ENCODE measurements at regions not wholly inside any gene's neighbourhood (a gene's known extent, or its start where the extent isn't known, plus 50 kb on each side); places are given as distances from the start of the nearest gene placed in this dataset.
"Not testable (repeated sequence)": the region's sequence is repeated elsewhere in the genome, so short reads cannot be mapped to it uniquely, and the experiment has no call there.

DNA sequence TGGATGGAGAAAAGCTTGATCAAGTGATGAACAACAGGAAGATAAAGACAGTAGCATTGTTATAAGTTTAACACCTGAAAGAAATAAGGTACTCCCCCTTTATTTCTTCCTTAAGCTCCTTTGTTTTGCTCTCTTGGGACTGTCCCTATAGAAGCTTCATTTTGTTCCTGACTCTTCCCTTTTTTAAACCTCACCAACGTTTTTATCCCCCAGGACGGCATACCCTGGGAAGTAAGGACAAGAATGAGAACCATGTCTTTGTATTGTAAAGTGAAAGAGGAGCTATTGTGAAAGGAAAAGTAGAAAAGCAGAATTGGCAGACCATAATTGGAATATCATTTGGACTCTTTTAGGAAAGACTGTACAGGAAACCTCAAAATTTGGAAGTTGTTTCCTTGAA is 1368.6 kb upstream of the C9orf72 start:
- no peak for DNase-seq

DNA sequence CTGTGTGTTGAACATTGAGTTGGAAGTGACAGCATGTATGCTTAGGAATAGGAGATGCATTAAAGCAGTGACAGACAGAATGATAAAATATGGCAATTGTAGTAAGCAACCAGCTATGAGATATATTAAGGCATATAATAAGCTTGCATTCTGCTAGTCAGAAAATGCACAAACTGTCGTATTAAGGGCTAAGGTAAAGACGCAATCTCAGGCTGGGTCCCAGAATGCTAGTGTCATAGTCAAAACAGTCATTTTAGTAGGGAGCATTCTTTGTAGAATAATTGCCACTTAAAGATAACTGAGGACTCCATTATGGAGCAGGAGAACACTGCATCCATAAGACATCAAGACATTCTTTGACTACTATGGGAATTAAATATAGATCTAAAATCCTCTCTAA is 1369.7 kb upstream of the C9orf72 start:
- DNase-seq = no peak

DNA sequence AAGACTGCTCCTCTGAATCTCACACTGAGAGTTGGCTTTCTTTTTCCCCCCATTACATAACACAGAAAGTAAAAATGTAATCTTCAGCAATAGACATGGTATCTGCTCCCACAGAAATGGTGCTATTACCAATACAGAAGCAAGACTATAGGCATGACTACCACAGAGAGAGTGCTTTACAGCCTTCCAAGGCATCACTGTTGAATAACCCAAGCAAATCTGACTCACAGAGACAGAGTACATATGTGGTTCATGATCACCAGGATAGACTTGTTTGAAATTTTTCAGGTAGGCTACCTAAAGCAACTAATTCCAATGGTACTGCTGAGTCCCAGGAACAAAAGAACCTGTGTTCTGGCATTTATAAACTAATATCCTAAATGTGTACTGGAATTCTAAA is 1373.4 kb upstream of the C9orf72 start:
- no peak for DNase-seq

DNA sequence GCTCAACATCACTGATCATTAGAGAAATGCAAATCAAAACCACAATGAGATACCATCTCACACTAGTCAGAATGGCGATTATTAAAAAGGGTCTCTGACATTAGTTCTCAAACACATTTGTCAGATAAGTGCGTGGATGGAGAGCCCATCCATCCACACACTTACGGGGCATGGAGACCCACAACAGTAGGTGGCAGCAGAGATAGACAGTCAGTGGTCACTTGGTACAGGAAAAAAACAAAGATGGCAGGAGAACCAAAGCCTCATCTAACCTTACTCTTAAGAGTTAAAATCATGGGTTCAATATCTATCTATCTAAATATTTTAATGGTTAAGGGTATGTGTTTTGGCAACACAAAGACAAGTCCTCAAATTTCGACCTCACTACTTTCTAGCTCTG is 1378.7 kb upstream of the C9orf72 start:
- DNase-seq = no peak

DNA sequence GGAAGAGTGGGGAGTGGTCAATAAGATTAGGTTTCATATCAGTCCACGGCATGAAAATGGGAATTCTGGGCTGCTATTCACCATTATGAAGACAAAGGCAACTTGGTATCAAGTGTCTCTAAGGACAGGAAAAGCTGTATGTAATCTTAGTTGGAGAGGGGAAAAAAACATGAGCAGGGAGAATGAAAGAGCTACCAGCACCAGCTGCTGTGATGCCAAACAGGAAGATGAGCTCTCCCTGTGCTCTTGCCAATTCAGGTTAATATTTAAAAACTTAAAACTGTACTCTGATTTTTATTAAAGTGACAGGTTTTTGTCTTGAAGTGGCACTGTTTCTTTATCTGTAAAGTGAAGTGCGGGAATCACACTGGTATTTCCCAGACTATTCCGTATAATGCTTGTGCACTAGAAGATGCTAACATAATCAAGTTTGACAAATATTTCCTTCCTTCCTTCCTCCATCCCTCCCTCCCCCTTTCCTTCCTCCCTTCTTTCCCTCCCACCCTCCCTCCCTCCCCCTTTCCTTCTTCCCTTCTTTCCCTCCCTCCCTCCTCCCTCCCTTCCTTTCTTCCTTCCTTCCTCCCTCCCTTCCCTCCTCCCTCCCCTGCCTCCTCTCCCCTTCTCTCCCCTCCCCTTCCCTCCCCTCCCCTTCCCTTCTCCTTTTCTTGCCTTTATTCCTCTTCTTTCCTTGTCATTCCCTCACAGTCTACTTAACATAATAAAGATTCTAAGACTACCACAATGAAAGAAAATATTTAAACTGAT is 1383.0 kb upstream of the C9orf72 start:
- peak; percentile 7 for DNase-seq

DNA sequence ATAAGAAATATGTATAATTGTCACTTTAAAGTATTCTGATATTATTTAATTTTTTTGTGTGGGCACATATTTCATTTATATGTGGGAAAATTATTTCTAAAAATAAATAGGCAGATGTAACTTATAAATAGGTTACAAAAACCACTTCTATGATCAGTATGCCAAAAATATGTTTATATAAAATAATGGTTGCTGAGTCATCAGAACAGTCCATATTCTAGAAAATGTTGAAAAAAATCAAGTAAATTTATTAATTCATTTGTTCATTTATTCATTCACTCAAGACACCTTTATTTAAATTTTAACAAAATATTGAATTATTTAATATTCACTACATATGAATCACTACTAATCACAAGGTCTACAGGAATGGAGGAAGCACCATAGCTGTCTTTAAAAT is 1387.3 kb upstream of the C9orf72 start:
- DNase-seq = no peak

DNA sequence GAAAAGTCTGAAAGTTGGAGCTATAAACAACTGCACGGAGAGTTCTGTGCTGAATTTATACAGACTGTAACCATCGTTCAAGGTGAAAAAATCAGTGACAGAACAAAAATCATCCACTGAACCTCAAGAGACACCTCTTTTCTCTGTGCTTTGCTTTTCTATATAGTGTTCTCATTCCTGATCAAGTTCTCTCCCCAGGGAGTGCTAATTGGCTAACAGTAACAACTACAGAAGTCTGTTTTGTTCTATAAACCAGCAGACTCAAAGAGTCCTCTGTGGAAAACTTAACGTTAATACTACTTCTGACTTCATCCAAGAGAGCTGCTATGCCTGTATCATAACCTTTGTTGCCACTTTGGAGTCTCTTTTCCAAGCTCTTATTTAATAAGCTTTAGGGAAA is 1388.3 kb upstream of the C9orf72 start:
- DNase-seq = no peak

DNA sequence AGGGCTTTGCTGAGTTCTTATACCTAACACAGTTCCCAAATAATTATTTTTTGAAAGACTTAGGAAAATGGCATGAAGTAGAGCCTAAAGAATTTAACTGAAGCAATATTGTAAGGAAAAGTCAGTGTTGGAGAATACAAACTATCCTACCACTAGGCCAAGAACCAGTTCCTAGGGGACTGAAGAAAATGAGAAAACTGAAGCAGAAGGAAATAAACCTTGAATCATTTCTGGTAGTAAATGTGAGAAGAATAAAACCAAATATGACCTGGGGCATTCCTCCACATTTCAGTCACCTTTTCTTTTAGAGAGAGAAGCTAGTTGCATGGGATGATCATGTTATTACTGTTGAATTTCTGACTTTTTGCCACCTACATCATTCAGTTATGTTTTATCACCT is 1393.9 kb upstream of the C9orf72 start:
- no peak for DNase-seq

DNA sequence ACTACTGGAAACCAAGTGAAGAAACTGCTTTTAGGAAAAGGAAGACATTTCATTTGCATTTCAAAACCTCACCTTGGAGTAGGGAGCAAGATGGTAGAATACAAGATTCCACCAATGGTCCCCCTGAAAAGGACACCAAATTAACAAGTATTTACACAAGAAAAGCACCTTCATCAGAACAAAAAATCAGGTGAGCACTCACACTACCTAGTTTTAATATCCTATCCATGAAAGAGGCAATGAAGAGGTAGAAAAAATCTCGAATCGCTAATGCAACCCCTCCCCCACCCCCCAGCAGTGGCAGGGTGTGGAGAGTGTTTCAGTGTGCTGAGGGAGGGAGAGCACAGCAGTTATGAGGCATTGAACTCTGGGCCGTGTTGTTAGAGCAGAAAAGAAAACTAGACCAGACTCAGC is 1397.0 kb upstream of the C9orf72 start:
- DNase-seq = no peak

DNA sequence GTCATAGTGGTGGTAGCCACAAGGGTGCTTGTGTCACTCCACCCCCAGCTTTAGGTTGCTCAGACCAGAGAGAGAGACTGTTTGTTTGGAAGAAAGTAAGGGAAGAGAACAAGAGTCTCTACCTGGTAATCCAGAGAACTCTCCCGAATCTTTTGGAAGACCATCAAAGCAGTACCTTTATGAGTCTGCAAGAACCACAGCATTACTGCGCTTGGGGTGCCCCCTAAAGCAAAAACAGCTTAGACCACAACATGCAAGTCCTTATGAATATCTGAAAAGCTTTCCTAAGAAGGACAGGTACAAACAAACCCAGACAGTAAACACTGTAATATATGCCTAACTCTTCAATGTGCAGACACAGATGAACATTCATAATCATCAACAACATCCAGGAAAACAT is 1398.6 kb upstream of the C9orf72 start:
- DNase-seq = no peak

DNA sequence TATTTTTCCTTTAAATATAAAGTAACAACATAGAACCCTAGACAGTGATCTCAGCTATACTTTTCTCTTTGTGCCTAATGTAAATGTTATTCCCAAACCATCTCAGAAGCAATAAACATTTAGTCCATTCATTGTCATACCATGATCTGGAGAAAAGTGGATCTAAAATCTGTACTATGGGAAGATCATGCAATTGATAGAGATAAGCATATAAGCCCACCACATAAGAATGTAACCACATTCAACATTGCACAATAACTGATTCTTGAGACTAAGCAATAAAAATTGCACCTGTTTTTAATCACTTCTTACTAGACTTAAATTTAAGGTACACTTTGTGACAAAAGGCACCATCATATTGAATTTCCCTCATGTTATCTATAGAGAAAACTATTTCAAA is 1403.0 kb upstream of the C9orf72 start:
- no peak for DNase-seq

DNA sequence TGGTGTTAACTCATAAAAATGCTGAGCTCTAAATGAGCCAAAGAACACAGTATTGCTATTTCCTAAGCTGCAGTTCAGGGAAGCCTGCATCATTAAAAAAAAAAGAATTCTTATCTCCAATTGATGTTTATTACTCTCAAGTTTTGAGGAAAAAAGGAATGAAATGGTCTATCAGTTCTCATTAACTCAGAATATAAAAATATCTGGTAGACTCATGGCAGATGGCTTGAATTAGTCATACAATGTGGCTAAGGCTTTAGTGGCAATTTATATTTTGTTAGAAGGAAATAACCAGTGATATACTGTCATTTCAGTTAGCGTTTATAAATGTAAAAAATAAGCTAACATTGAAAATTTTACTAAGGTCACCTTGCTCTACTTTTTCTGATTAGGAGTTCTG is 1403.4 kb upstream of the C9orf72 start:
- DNase-seq = no peak

DNA sequence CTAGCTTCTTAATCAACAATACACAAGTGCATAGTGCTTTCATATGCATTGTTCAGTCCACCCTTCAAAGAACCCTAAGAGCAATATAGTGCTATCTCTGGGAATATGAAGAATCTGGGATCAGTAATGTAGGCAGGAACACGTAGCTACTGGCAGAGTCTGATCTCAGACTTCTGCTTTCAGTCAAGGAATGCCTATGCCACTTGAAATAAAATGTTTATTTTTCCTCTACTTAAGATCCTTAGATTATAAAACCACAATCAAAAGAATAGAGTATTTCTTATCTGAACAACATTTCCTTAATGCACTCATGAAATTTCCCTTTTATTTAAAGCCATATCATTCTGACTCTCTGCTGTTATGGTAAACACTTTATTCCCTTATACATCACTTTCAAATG is 1407.8 kb upstream of the C9orf72 start:
- no peak for DNase-seq

DNA sequence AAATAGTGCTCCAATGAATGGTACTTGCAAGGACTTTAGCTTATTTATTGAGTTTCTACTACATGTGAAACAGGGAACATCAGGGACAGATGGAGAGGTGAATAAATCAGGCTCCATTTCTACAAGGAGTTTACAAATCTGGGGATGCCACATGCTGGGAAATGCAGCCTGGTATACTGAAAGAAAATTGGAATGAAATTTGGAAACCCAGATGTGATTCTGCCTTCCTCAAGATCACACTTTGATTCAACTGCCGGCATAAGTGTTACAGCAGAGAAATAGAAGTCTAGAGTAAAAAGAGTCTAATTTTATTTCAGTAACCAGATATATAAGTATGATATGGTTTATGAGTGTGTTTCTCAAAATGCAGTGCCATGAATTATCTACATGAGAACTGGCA is 1408.4 kb upstream of the C9orf72 start:
- no peak for DNase-seq

DNA sequence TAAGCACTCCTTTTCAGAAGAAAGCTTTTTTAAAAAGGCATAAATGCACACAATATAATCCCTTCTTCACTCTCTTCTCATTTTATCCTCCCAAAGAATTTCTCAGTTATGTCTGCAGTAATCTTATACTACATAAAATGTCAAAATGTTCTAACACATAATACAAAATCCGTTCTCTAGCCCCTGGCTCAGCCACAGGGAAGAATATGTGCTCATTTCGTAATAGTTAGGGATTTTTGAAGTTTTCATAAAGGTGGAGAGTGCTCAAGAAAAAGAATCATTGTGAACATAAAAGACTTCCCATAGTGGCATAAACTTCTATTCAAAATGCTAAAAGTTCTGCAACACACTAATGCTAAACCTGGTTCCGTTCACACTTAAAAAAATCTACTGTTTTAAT is 1410.7 kb upstream of the C9orf72 start:
- DNase-seq = no peak

DNA sequence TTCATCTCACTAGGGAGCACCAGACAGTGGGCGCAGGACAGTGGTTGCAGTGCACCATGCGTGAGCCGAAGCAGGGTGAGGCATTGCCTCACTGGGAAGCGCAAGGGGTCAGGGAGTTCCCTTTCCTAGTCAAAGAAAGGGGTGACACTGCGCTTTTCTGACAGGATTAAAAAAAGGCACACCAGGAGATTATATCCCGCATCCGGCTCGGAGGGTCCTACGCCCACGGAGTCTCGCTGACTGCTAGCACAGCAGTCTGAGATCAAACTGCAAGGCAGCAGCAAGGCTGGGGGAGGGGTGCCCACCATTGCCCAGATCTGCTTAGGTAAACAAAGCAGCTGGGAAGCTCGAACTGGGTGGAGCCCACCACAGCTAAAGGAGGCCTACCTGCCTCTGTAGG is 1416.7 kb upstream of the C9orf72 start:
- DNase-seq = not testable (repeated sequence)

DNA sequence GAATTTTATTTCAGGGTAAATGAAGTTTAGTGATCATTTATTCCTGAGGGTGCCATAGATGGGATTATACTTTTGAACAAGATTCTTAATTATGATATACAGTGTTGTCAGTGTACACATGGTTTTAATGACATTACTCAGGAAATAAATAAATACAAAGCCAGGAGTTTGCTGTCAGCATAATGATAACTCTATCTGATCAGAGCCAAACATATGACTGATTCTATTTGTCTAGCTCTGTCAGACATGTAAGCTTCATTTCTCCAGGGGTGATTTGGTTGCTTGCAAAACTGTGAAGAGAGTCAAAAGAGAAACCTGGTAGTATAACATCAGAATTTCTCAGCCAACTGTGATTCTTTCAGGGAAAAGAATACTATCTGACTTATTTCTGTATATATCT is 1425.8 kb upstream of the C9orf72 start:
- DNase-seq = no peak

DNA sequence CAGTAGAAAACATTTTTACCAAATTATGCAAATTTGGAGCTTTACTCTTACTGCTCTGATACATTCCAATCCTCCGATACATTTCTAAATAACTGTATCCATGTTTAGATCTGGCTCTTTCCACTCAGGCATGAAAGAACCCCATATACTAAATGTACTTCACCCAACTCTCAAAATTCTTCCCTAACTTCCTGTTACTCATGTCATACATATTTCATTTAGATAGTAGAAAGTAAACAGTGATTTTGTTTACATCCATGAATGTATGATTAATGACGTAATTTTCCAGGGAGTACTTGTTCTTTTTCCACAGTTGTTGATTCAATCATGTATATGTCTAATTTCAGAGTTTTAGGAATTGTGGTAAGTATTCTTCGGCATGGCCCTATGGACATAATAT is 1426.5 kb upstream of the C9orf72 start:
- no peak for DNase-seq

DNA sequence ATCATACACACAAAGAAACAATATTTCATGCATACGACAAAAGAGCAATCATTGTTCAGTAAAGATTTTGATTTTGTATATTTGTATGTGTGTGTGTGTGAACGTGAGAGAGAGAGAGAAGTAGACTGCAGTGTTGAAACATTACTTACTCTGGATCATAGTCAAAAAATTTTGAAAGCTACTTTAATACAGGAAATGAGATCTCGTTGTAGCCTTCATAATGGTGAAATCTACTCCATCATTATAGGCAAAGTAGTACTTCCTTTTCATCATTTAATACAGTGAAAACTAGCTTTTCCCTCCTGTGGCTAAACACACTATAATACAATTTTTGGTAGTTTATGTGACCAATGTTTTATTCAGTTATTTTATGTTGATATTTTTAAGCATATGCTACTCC is 1427.7 kb upstream of the C9orf72 start:
- no peak for DNase-seq

DNA sequence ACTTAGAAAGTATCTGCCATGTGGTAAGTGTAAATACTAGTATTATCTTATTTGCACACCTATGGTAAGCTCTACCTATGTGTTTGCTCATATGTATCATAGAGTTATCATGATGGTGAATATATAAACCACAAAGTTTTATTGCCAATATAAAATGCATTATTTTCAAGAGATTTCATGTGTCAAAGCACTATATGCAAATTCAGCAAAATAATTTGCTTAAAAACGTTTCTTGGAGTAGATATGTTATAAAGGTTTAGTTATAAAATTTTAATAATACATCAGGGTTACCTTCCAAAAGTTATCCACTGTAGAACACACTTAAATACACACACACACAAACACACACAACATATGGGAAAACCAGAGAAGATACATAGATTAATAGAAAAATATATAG is 1431.7 kb upstream of the C9orf72 start:
- no peak for DNase-seq

DNA sequence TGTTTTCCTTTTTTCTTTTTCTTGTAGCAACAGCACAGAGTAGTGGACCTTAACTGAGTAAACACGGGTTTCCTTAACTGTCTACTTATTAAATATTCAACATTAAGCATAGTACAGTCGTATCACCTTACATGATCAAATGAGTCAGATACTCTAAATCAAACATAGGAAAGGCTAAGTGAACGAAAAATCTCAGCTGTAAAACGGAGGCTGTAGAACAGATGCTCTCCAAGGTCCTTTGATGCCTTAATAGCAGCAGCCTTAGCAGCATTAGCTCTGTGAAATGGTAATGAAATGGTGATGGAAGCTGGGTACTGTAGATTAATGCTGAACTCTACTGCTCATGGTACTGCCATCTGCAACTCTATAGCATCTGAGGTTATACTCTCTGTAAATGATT is 1433.3 kb upstream of the C9orf72 start:
- DNase-seq = no peak

DNA sequence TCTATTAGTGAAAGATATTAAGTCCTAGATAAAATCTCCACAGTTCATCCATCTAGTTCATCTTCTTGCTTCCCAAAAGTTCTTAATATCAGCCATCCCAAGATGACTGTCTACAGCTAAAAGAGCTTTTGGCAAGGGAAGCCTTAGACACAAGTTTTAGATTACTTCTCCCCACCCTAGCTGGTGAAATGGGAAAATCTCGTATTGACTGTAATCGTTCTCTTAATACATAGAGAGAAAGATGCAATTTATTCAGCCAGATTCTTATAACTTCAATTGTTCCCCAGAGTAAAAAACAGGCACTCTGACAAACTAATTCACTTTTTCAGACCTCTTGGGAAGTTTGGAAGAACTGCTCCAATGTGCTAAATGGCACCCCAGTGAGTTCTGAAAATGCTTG is 1439.6 kb upstream of the C9orf72 start:
- DNase-seq = no peak

DNA sequence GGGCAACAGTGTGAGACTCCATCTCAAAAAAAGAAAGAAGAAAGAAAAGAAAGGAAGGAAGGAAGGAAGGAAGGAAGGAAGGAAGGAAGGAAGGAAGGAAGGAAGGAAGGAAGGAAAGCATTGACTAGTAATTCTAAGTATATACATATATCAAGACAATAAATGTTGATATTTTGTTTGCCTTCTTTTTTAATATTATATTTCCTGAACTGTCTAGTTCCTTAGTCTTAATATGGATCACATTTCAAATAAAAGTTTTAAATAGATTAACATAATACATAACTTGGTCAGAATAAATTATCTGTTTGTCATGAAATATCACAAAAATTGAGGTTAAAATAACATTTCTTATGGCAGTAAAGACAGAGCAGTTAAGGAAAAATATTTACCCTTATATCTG is 1448.4 kb upstream of the C9orf72 start:
- DNase-seq = no peak

DNA sequence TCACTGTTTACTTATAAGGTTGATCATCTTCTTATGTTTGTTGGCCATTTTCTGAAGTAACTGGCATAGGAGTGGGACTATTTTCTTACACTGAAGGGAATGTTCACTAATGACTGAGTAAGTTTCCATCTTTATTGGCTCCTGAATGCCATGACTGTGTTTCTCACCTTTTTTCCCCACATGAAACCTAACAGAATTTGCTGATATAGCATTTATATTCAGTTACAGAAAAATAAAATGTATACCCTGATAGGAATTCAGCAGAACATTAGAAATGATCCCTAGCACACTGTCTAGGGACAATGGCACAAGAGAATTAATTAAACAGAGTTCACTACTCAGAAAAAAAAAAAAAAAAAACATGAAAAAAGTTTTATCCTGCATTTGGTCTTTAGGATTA is 1465.1 kb upstream of the C9orf72 start:
- DNase-seq = no peak

DNA sequence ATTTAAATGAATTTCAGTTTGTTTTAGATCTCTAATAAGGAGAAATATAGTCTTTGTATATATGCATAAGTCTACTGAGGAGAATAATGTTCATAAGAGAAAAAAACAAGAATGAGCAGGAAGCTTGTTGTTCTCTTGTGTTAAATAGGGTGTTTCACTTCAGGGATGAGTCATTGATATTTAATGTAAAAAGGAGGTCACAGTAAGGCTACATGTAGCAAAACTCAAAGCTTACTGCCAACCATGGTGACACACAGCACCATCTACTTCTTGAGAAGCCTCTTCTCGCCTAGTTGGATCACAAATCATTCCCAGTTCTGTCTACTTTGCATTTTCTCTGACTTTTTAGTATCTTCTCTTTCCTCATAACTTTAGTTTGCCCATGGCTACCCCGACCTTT is 1466.0 kb upstream of the C9orf72 start:
- no peak for DNase-seq

DNA sequence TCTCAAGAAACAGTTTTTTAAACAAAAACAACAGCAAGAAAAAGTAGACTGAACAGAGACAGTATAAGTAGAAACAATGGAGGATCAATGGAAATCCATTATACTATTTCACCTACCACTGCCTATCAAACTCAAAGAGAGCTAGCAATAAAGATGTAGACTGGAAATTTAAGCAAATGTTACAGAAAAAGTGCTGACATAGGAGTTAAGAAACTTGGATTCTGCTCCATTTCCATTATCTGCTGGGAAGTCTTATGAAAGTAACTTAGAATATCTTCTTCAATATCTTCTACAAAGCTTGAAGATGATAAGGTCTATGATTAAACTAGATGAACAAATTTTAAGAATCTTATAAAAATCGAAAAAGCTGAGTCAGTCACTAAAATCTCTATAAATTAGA is 1469.8 kb upstream of the C9orf72 start:
- DNase-seq = no peak

Data from eye (tissue), 1 donor.